GM12878 (cell line): ENCODE measurements at regions not wholly inside any gene's neighbourhood (a gene's known extent, or its start where the extent isn't known, plus 50 kb on each side); places are given as distances from the start of the nearest gene placed in this dataset.

Experiments
- ATAC-seq: fragments of 200-7000 bp; cut with Tn5 transposase; 3 replicates; pipeline ENCODE4 v1.9.1; 2020; ENCODE audit warnings: mild to moderate bottlenecking, moderate library complexity
- BruUV-seq: library from RNA; stranded (reverse); fragments of 400-500 nt; replicated peaks from 2 replicates; lab custom pipeline; 2021; lab: Mats Ljungman, UMichigan
- CTCF ChIA-PET: fragments of 300-600 bp; sonication (Branson Sonifier 250); formaldehyde crosslinking; extraction: SDS; loops from one replicate; lab custom pipeline; 2021; ENCODE audit warnings: inconsistent platforms; lab: Yijun Ruan, JAX
- POLR2A ChIA-PET: fragments of 350-600 bp; formaldehyde crosslinking; extraction: SDS; loops from one replicate; lab custom pipeline; 2021; ENCODE audit warnings: inconsistent platforms; lab: Charles Lee
- RAD21 ChIA-PET: fragments of 300-600 bp; sonication (Branson Sonifier 250); formaldehyde crosslinking; loops from one replicate; lab custom pipeline; 2023; ENCODE audit warnings: antibody characterized with exemption; ENCODE audit not compliant: unreplicated experiment; lab: Charles Lee
- SMC1A ChIA-PET: fragments of 300-600 bp; sonication (Branson Sonifier 250); formaldehyde crosslinking; loops from one replicate; lab custom pipeline; 2023; ENCODE audit not compliant: unreplicated experiment, uncharacterized antibody; lab: Charles Lee
- DNase-seq: peaks from one replicate; pipeline ENCODE4 v3.0.0-alpha.2; 2011; ENCODE audit warnings: low read depth, low spot score
- FAIRE-seq: peaks from 3 replicates; lab custom pipeline; 2011; peaks lifted over from hg19 to GRCh38; lab: Jason Lieb, UNC
- H2AFZ ChIP-seq: 2 replicates; pipeline ENCODE4 v1.6.0; 2011; ENCODE audit warnings: low read depth, low read length, control low read depth; ENCODE audit not compliant: control insufficient read depth
- H3K27ac ChIP-seq: 2 replicates; pipeline ENCODE4 v1.5.1; 2011; ENCODE audit warnings: control low read depth; ENCODE audit not compliant: control insufficient read depth, insufficient read depth
- H3K27me3 ChIP-seq, 2 experiments: replicated peaks in 1 of 2; 2 replicates each; pipeline versions ENCODE4 v1.6.0 to v1.6.1; 2011; ENCODE audit warnings: low read length in 1 of 2; ENCODE audit not compliant: control insufficient read depth in 2 of 2, insufficient read depth in 2 of 2
- H3K36me3 ChIP-seq, 2 experiments: 2 replicates each; pipeline ENCODE4 v1.5.1; 2011; ENCODE audit warnings: low read length in 1 of 2; ENCODE audit not compliant: control insufficient read depth in 2 of 2, insufficient read depth in 2 of 2
- H3K4me1 ChIP-seq: 2 replicates; pipeline ENCODE4 v1.6.1; 2011; ENCODE audit warnings: mild to moderate bottlenecking, low read length, moderate library complexity, mixed read lengths; ENCODE audit not compliant: control insufficient read depth, insufficient read depth
- H3K4me2 ChIP-seq: 2 replicates; pipeline ENCODE4 v1.6.0; 2011; ENCODE audit warnings: control low read depth; ENCODE audit not compliant: control insufficient read depth, insufficient read depth
- H3K4me3 ChIP-seq: fragments of 200-600 bp; sonication (generic); 2 replicates; pipeline ENCODE4 v1.5.1; 2016
- H3K79me2 ChIP-seq: 2 replicates; pipeline ENCODE4 v1.6.0; 2011; ENCODE audit warnings: low read length; ENCODE audit not compliant: control insufficient read depth, insufficient read depth
- H3K9ac ChIP-seq: 2 replicates; pipeline ENCODE4 v1.8.0; 2011; ENCODE audit warnings: low read length, control low read depth, mixed read lengths; ENCODE audit not compliant: control insufficient read depth, insufficient read depth
- H3K9me3 ChIP-seq: replicated peaks from 3 replicates; pipeline ENCODE4 v1.5.1; 2011; ENCODE audit warnings: mild to moderate bottlenecking, low read length; ENCODE audit not compliant: control insufficient read depth, insufficient read depth
- H4K20me1 ChIP-seq: 2 replicates; pipeline ENCODE4 v1.6.0; 2011; ENCODE audit not compliant: control insufficient read depth, insufficient read depth
- ATF3 ChIP-seq: IDR thresholded peaks from 2 replicates; pipeline ENCODE4 v1.6.1; 2011; ENCODE audit warnings: low read depth, mild to moderate bottlenecking, low read length, moderate library complexity, borderline replicate concordance; ENCODE audit errors: extremely low read depth
- BCL11A ChIP-seq: IDR thresholded peaks from 2 replicates; pipeline ENCODE4 v1.6.1; 2011; ENCODE audit warnings: low read depth, low read length
- FOXK2 ChIP-seq: fragments of 450-650 bp; IDR thresholded peaks from 2 replicates; pipeline ENCODE4 v1.6.1; 2017; ENCODE audit warnings: mild to moderate bottlenecking, moderate library complexity
- IRF4 ChIP-seq: IDR thresholded peaks from 2 replicates; pipeline ENCODE4 v1.6.1; 2011; ENCODE audit warnings: low read depth, low read length
- MTA2 ChIP-seq: fragments of 450-650 bp; IDR thresholded peaks from 2 replicates; pipeline ENCODE4 v1.6.1; 2016; ENCODE audit warnings: low read depth, mild to moderate bottlenecking, moderate library complexity
- MXI1 ChIP-seq: fragments of 150-350 bp; IDR thresholded peaks from 2 replicates; pipeline ENCODE4 v1.6.1; 2011; ENCODE audit warnings: low read depth, mild to moderate bottlenecking, inconsistent platforms, low read length, improper control_type of control experiment
- NR2F1 ChIP-seq: fragments of 450-650 bp; conservative IDR thresholded peaks from 2 replicates; pipeline ENCODE4 v1.6.1; 2017; ENCODE audit warnings: mild to moderate bottlenecking
- PAX8 ChIP-seq: fragments of 450-650 bp; IDR thresholded peaks from 2 replicates; pipeline ENCODE4 v1.6.1; 2017; ENCODE audit warnings: mild to moderate bottlenecking, moderate library complexity
- TCF12 ChIP-seq: IDR thresholded peaks from 2 replicates; pipeline ENCODE4 v1.6.1; 2011; ENCODE audit warnings: low read depth, mild to moderate bottlenecking, low read length
- YBX1 ChIP-seq: fragments of 450-650 bp; IDR thresholded peaks from 2 replicates; pipeline ENCODE4 v1.6.1; 2016; ENCODE audit warnings: antibody characterized with exemption
- WGBS: methylation state at CpG from one replicate; pipeline ENCODE4 v1.1.6; 2016; ENCODE audit warnings: low lambda C conversion rate; ENCODE audit not compliant: insufficient replicate concordance, insufficient coverage; ENCODE audit errors: missing lambda C conversion rate; 5-methylcytosine and 5-hydroxymethylcytosine counted together
- in situ Hi-C: fragments of 300-500 bp; cut with MboI; formaldehyde crosslinking; loops from 9 replicates; pipeline ENCODE4 v1.14.3; 2018; ENCODE audit warnings: mixed read lengths
- intact Hi-C: fragments of 100-400 bp; cut with micrococcal nuclease; formaldehyde crosslinking; loops from one replicate; pipeline ENCODE4 v1.14.2; 2022; ENCODE audit not compliant: unreplicated experiment
- TF ChIP-seq, protein P1 (sequence below): fragments of 450-650 bp; IDR thresholded peaks from 2 replicates; pipeline ENCODE4 v1.6.1; 2016; ENCODE audit warnings: mild to moderate bottlenecking, moderate library complexity, borderline replicate concordance

DNA sequence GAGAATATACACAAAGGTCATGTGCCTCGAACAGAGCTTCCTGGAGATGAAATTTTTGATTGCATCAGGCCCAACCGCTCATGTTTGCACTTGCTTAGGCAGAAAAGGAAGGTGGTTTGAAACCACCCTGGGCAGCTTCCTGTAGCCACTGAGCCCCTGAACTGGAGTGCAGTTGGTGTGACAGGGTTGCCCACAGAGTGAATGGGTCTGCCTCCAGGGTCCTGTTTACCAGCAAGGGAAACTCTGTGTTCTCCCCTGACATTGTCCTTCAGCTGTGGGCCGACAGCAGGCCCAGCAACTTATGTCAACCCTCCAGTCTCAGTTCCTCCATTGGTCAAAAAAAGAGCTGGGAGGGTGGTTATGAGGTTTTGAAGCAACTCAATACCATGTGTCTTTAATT is 289.6 kb downstream of the KIF4B start:
- TF ChIP-seq YBX1, result no peak
- TF ChIP-seq, protein P1, sequence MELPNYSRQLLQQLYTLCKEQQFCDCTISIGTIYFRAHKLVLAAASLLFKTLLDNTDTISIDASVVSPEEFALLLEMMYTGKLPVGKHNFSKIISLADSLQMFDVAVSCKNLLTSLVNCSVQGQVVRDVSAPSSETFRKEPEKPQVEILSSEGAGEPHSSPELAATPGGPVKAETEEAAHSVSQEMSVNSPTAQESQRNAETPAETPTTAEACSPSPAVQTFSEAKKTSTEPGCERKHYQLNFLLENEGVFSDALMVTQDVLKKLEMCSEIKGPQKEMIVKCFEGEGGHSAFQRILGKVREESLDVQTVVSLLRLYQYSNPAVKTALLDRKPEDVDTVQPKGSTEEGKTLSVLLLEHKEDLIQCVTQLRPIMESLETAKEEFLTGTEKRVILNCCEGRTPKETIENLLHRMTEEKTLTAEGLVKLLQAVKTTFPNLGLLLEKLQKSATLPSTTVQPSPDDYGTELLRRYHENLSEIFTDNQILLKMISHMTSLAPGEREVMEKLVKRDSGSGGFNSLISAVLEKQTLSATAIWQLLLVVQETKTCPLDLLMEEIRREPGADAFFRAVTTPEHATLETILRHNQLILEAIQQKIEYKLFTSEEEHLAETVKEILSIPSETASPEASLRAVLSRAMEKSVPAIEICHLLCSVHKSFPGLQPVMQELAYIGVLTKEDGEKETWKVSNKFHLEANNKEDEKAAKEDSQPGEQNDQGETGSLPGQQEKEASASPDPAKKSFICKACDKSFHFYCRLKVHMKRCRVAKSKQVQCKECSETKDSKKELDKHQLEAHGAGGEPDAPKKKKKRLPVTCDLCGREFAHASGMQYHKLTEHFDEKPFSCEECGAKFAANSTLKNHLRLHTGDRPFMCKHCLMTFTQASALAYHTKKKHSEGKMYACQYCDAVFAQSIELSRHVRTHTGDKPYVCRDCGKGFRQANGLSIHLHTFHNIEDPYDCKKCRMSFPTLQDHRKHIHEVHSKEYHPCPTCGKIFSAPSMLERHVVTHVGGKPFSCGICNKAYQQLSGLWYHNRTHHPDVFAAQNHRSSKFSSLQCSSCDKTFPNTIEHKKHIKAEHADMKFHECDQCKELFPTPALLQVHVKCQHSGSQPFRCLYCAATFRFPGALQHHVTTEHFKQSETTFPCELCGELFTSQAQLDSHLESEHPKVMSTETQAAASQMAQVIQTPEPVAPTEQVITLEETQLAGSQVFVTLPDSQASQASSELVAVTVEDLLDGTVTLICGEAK, result no peak
- TF ChIP-seq IRF4, result no peak
- TF ChIP-seq MXI1, result no peak
- no peak for TF ChIP-seq MTA2
- no peak for TF ChIP-seq FOXK2
- TF ChIP-seq ATF3, result no peak
- no peak for TF ChIP-seq TCF12
- no peak for TF ChIP-seq NR2F1
- no peak for TF ChIP-seq PAX8
- TF ChIP-seq BCL11A, result no peak
- no TSS peak for BruUV-seq
- intact Hi-C loops, result no loop called here

More for the DNA sequence above, 289.6 kb downstream of the KIF4B start:
- ChIA-PET RAD21 (no interaction called here), POLR2A (no interaction called here), CTCF (no interaction called here), SMC1A (no interaction called here)
- Histone ChIP-seq H3K79me2 (no peaks in the 10 kb centered on the region), H3K9me3 (no peaks in the 10 kb centered on the region), H3K27ac (no peak overlapping the region), H4K20me1 (no peaks in the 10 kb centered on the region), H3K4me1 (no peaks in the 10 kb centered on the region), H3K9ac (no peak overlapping the region), H3K27me3 (no peaks in the 10 kb centered on the region; a peak in 2 of 4 replicates), H2AFZ (no peak overlapping the region), H3K4me3 (no peak overlapping the region), H3K4me2 (no peak overlapping the region), H3K36me3 (no peaks in the 10 kb centered on the region)
- DNase-seq (no peak), ATAC-seq (no peak), FAIRE-seq (no peak)
- in situ Hi-C loops, result no loop called here
- 4% methylated on average over 3 of the region's 3 CpGs for WGBS
